Osteocyte (in vitro differentiated cells): ENCODE measurements at regions not wholly inside any gene's neighbourhood (a gene's known extent, or its start where the extent isn't known, plus 50 kb on each side); places are given as distances from the start of the nearest gene placed in this dataset.

ENCODE experiments used
- DNase-seq: peaks from one replicate; pipeline ENCODE4 v3.0.0; 2021; ENCODE audit warnings: mixed read lengths; ENCODE audit not compliant: unreplicated experiment; ENCODE audit errors: extremely low spot score
- H3K27ac Mint-ChIP-seq: one replicate; pipeline ENCODE4 v1.8.0; 2021; ENCODE audit warnings: mild to moderate bottlenecking, mixed read lengths; ENCODE audit not compliant: unreplicated experiment
- H3K27me3 Mint-ChIP-seq: one replicate; pipeline ENCODE4 v1.8.0; 2021; ENCODE audit warnings: mixed read lengths; ENCODE audit not compliant: unreplicated experiment
- H3K36me3 Mint-ChIP-seq: one replicate; pipeline ENCODE4 v1.8.0; 2021; ENCODE audit warnings: mixed read lengths; ENCODE audit not compliant: unreplicated experiment
- H3K4me1 Mint-ChIP-seq: one replicate; pipeline ENCODE4 v1.8.0; 2021; ENCODE audit warnings: mixed read lengths; ENCODE audit not compliant: unreplicated experiment
- H3K4me3 Mint-ChIP-seq: one replicate; pipeline ENCODE4 v1.8.0; 2021; ENCODE audit warnings: mild to moderate bottlenecking, moderate library complexity, mixed read lengths; ENCODE audit not compliant: unreplicated experiment
- H3K9me3 Mint-ChIP-seq: one replicate; pipeline ENCODE4 v1.8.0; 2021; ENCODE audit warnings: mixed read lengths; ENCODE audit not compliant: unreplicated experiment
- TF ChIP-seq, protein P1 (sequence below): fragments of 200-600 bp; sonication (generic); IDR thresholded peaks from 2 replicates; pipeline ENCODE4 v1.5.0; 2021; ENCODE audit warnings: antibody characterized with exemption, mild to moderate bottlenecking, moderate library complexity

DNA sequence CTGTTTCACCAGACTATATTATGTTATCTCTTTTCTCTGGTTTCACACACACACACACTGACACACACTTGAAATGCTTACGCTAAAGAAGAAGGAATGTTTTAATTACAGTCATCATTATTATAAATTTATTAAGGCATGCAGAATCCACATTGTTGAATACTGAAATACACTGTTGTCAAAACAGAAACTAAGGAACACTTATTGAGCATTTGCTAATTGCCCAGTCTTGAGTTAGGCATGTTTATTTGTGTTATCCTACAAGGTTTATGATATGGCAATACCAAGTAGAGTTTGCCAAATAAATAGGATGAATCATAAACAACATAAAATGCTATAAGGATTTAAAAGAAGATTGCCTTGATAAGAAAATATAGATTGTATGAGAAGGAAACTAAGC is 917.0 kb upstream of the PIK3C3 start:
- H3K4me1 Mint-ChIP-seq: peaks cover 6% of the 10 kb centered on the region
- H3K9me3 Mint-ChIP-seq: peaks cover 4% of the 10 kb centered on the region
- H3K36me3 Mint-ChIP-seq: no peaks in the 10 kb centered on the region
- H3K27me3 Mint-ChIP-seq: no peaks in the 10 kb centered on the region
- H3K4me3 Mint-ChIP-seq: no peak overlapping the region
- no peak overlapping the region for H3K27ac Mint-ChIP-seq
- TF ChIP-seq, protein P1, sequence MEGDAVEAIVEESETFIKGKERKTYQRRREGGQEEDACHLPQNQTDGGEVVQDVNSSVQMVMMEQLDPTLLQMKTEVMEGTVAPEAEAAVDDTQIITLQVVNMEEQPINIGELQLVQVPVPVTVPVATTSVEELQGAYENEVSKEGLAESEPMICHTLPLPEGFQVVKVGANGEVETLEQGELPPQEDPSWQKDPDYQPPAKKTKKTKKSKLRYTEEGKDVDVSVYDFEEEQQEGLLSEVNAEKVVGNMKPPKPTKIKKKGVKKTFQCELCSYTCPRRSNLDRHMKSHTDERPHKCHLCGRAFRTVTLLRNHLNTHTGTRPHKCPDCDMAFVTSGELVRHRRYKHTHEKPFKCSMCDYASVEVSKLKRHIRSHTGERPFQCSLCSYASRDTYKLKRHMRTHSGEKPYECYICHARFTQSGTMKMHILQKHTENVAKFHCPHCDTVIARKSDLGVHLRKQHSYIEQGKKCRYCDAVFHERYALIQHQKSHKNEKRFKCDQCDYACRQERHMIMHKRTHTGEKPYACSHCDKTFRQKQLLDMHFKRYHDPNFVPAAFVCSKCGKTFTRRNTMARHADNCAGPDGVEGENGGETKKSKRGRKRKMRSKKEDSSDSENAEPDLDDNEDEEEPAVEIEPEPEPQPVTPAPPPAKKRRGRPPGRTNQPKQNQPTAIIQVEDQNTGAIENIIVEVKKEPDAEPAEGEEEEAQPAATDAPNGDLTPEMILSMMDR: no peak
- no peak for DNase-seq

DNA sequence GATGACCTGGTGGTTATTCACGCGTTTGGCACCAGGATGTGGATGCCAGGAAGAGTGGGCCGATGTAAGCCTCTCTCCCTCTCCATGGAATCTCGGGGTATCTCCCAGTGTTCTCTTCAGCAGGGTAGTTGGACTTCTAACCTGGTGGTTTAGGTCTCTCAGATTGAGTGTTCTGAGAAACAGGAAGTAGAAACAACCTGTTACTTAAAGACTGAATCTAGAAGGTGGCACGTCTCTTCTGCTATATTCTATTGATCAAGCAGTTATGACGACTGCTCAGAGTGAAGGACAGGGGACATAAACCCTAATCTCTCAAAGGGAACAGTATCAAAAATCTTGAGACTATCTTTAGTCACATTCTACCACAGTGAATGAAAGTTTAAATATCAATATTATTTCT is 918.7 kb upstream of the PIK3C3 start:
- no peak overlapping the region for H3K4me3 Mint-ChIP-seq
- peaks cover 4% of the 10 kb centered on the region for H3K9me3 Mint-ChIP-seq
- DNase-seq: no peak
- no peak overlapping the region for H3K27ac Mint-ChIP-seq
- no peaks in the 10 kb centered on the region for H3K36me3 Mint-ChIP-seq
- H3K4me1 Mint-ChIP-seq: peaks cover 6% of the 10 kb centered on the region
- no peaks in the 10 kb centered on the region for H3K27me3 Mint-ChIP-seq
- TF ChIP-seq, protein P1: no peak

DNA sequence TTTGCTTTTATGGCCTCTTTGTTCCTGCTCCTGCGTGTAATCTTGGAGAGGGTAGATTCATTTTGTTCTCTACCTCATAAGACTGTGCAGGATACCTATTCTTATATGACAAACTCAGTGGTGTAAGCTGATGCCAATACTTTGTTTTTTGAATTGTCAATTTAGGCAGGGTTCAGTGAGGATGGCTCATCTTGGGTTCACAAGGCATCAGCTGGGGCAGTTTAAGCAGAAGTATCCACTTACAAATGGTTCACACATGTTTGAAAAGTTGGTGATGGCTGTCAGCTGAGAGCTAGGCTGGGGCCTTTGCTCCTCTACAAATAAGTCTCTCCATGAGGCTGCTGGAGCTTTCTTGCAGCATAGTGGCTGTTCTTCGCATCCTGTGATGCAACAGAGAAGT is 920.6 kb upstream of the PIK3C3 start:
- H3K9me3 Mint-ChIP-seq: no peaks in the 10 kb centered on the region
- H3K4me1 Mint-ChIP-seq: peaks cover 6% of the 10 kb centered on the region
- DNase-seq: no peak
- no peak overlapping the region for H3K27ac Mint-ChIP-seq
- H3K4me3 Mint-ChIP-seq: no peak overlapping the region
- H3K36me3 Mint-ChIP-seq: no peaks in the 10 kb centered on the region
- TF ChIP-seq, protein P1: no peak
- H3K27me3 Mint-ChIP-seq: no peaks in the 10 kb centered on the region

DNA sequence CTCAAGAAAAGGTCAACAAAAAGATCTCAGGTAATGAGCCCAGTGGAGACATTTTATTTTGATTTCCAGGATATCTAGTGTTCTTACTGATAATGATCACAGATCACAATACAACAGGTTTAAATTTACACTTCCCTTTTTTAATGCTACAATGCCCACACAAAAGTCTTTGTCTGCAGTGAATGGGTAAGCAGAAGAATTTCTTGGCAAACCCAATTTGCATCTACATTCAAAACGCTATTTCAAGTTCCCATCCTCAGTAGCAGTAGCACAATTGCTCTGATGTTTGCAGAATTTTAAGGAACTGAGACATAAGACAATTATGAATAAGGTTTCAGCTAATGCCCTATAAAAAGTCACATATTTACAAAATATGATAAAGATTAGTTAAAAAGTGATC is 929.4 kb upstream of the PIK3C3 start:
- TF ChIP-seq, protein P1: no peak

DNA sequence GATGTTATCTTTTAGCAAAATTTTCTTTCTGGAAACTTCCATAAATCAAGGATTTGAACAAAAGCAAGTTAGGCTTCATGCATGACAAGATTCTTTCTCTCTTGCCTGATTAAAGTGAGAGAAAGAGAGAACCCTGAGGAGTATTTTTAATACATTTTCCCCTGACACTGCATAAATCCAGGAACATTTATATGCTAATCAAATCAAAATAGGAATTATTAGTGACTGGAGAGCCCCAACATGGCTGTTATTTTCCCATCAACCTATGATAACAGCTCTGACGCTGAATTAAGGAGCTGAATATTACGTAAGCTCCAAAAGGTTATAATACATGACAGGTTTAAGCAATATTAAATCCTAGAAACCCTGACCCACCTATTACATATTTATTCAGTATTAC is 930.2 kb upstream of the PIK3C3 start:
- DNase-seq: no peak
- Mint-ChIP-seq H3K9me3 (peaks cover under 1% of the 10 kb centered on the region), H3K27me3 (no peaks in the 10 kb centered on the region)

More for the DNA sequence above, 929.4 kb upstream of the PIK3C3 start:
- DNase-seq: no peak
- Mint-ChIP-seq H3K36me3 (no peaks in the 10 kb centered on the region), H3K9me3 (no peaks in the 10 kb centered on the region), H3K27ac (no peak overlapping the region), H3K27me3 (no peaks in the 10 kb centered on the region), H3K4me1 (peaks cover 3% of the 10 kb centered on the region), H3K4me3 (no peak overlapping the region)

More for the DNA sequence above, 930.2 kb upstream of the PIK3C3 start:
- Mint-ChIP-seq H3K36me3 (no peaks in the 10 kb centered on the region), H3K4me3 (no peak overlapping the region), H3K27ac (no peak overlapping the region), H3K4me1 (peaks cover 3% of the 10 kb centered on the region)
- TF ChIP-seq, protein P1: no peak
